GM19351 (cell line): ENCODE measurements at regions not wholly inside any gene's neighbourhood (a gene's known extent, or its start where the extent isn't known, plus 50 kb on each side); places are given as distances from the start of the nearest gene placed in this dataset.

Source experiments
- ATAC-seq: cut with Tn5 transposase; IDR thresholded peaks from one replicate; pipeline ENCODE4 v1.9.1; 2021; ENCODE audit warnings: mild to moderate bottlenecking, moderate library complexity; ENCODE audit not compliant: unreplicated experiment

DNA sequence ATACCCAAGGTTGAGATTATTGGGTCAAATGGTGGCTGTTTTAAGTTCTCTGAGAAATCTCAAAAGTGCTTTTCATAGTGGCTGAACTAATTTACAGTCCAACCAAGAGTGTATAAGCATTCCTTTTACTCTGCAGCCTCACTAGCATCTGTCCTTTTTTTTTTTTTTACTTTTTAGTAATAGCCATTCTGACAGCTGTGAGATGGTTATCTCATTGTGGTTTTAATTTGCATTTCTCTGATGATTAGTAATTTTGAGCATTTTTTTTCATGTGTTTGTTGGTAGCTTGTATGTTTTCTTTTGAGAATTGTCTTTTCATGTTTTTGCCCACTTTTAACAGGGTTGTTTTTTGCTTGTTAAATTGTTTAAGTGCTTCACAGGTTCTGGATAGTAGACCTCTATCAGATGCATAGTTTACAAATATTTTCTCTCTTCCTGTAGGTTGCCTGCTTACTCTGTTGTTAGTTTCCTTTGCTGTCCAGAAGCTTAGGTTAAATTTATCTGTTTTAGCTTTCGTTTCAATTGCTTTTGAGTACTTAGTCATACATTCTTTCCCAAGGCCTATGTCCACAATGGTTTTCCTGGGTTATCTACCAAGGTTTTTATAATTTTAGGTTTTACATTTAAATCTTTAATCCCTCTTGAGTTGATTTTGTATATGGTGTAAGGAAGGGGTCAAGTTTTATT is 881.3 kb upstream of the SEL1L start:
- no peak for ATAC-seq

DNA sequence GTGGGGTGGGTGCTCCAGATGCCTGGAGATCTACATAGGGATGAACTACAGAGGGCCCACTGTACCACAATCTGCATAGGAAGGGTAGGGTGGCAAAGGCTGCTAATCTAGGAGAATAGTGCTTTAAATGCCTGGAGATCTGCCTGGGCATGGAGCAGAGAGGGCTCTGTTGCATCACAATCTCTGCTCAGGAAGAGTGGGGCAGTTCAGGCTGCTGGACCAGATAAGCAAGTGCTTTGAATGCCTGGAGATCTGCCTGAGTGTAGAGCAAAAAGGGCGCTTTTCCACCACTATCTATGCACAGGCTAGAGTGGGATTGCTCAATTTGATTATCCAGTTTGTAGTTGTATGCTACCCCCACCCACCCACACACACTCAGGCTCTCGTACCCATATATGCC is 886.3 kb upstream of the SEL1L start:
- no peak for ATAC-seq

DNA sequence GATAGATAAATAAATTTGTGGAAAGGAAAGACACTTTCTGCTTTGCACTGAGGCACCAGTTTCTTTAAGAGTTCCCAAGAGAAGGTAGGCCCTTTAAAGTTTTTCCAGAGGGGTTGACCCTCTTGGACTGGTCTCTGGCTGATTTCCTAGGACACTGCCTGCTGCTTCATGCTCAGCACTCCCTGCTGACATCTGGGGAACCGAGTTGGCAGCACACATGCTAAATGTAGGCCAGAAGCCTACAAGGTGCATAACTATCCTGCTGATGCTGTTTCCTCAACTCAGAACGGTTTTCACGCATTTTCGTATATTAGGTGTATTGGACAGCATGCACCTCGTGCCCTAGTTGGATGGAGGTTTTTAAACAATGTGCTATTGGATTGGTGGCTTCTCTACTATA is 887.2 kb upstream of the SEL1L start:
- ATAC-seq, result no peak

DNA sequence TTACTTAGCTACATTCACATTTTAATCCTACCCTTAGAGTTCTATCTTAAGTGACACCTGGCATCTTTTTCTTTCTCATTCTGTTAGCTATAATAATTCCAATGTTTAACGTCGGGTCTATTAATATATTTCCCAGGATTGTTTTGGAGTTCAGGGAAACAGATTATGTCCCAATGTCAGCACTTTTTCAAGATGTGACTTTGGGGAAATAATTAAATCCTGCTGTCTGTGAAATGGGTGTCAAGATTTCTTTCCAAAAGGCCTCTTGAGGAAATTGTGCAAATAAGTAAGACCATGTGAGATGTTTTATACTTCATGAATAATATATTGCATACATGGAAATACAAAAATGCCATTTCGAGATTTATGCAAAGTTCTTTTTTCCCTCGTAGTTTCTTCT is 887.6 kb upstream of the SEL1L start:
- ATAC-seq, result no peak

DNA sequence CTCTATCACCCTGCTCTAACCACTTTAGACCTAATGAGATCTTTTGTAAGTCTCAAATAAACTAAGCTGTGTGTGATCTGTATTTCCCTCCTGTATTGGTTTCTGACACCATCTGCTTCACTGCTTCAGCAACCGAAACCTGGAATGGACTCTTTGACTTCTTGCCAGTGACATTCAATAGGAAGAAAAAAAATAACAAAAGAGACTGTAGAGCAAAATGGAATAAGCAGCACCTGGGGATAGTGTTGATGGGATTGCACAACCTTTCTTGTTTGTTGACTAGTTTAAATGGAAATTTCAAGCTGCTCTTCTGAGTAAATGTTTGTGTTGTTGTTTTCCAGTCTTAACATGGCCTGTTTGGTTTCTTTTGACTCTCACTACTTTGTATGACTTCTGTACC is 888.6 kb upstream of the SEL1L start:
- ATAC-seq, result no peak

DNA sequence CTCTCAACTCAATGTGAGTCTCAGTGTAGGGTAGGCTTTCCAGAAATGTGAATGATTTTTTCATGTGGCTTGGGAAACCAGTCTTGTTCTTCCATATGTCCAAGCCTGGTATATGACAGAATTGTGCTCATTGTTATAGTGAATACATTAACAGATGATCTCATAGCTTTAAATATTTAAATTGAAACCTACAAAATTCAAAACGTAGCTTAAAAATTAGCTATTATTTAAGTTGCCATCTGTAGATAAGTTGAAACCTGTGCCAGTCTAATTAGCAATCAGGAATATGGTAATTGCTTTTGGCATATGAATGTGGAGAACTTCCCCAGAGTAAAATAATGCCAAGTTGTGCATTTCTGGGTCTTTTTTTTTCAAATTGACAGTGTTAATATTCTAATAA is 891.6 kb upstream of the SEL1L start:
- no peak for ATAC-seq

DNA sequence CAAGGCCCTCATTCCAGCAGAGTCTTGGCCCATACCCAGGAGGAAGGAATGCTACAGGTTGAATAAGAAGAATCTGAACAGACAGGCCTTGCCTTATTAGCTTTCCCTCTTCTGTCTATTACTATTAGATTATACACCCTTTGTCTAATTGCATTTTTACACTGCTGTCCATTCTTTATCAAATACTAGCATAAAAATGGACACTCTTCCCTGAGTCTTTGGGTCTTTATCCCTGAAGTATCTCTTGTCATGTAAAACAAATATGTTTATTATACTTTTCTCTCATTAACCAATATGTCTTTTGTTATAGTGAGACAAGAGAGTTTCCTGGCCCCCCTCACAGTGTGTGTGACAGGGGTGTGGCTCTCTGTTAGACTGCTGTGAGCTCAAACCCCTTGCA is 897.4 kb upstream of the SEL1L start:
- no peak for ATAC-seq

DNA sequence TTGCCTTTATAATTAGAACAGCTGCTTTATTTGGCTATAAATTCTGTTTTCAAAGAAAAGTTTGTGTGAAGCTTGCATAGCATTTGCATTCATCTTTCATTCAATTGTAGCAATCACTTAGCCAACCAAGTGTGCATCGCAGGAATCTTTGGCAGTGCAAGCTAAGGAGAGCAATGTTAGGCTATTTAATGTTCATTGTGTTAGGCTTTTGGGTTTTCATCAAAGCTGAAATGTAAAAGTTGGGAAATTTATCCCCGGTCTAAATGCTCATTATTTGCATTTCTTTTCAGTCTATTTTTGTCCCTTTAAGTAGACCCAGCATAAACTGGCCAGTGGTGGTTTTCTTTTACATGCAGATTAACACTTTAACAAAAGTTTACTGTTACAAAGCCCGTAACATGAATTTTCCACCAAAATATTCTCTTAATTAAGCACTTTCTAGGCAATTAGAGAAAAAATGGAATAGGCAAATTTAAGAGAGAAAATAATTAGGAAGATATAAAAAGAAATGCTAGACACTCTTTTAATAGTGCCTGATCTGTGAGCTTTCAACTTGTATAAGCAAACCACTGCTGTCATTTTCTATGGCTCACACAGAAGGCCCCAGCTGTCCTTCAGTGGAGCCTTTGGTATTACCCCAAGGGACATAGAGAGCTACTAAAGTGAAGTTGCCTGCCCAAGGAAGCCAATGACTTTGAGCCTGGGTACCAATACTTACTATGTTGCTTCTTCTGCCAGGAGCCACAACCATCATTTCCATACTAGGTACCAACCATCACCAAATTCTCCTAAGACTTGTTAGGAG is 898.9 kb upstream of the SEL1L start:
- no peak for ATAC-seq

DNA sequence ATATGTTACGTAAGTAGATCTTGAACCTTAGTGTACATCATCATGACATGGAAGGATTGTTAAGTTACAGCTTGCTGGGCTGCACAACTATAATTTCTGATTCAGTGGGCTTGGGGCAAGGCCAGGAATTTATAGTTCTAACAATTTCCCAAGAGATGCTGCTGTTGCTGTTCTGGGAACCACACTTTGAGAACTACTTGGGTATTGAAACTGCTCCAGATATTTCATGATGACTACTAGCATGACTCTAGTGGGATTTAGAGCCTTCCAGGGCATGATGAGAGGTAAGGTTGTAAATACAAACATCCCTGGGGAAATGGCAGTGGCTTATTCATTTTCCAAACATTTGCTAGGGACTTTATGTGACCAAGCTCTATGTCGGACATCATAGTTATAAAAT is 904.8 kb upstream of the SEL1L start:
- no peak for ATAC-seq

DNA sequence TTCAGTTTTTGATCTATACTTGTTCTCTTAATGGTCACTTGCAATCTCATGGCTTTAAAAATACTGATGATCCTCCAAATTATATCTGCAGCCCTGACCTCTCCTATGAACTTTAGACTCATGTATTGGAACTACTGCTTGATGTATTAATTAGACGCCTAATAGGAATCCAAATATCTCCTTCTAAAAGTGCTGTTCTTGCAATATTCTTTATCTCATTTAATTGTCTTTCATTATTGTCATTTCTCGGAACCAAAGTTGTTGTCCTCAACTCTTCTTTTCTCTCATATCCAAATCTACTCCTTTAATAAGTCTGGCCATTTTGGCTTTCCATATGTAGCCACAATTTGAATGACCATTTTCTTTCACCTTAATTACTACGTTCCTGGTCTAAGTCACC is 907.6 kb upstream of the SEL1L start:
- no peak for ATAC-seq

DNA sequence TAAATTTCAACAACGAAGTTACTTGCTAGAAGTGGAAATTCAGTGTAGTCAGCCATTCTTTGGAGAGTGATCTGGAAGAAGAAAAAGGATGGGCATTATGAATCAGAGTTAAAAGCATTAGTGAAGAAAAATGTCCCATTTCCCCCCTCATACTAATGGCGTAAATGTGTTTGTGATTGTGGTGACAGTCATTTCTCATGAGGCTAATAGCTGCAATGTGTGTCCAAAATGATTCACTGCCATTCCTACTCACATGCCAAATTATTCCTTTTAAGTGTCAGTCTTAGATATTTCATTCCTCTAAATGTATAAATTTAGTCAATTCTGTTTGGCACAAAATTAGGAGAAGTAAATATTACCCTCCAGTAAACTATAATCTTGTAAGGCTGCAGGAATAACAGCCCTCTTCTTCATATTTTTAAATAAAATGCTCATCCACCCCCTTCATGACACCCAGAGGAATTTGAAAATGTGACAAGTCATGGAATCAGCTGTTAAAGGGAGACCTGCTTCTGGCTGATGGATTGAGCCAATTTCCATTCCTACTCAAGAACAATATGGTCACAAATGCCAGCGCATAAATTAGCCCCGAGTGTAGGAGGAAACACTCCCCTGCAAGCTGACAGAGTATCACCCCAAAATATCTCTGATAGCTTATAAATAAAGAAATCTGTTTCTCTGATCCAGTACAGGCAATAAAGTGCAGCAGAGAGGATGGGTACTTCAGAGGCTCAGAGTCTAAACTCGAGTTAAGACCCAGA is 912.3 kb upstream of the SEL1L start:
- ATAC-seq, result no peak

DNA sequence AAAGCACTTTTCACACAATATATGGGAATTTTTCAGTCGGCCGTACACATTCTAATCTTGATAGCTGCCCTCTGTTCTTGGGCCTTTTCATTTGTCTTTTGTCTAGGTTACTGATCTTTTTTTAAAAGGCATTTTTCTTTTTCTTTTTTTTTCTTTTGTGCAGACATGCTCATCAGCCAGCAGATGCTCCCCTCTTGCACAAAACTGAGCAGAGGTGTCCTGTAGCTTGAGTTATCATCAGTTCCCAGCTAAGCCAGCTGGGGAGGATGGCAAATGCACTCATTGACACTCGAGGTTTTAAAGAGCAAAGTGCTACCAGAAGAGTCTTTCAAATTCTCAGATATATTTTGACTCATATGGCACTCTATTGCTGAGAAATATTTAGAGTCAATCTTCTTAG is 913.9 kb upstream of the SEL1L start:
- no peak for ATAC-seq

DNA sequence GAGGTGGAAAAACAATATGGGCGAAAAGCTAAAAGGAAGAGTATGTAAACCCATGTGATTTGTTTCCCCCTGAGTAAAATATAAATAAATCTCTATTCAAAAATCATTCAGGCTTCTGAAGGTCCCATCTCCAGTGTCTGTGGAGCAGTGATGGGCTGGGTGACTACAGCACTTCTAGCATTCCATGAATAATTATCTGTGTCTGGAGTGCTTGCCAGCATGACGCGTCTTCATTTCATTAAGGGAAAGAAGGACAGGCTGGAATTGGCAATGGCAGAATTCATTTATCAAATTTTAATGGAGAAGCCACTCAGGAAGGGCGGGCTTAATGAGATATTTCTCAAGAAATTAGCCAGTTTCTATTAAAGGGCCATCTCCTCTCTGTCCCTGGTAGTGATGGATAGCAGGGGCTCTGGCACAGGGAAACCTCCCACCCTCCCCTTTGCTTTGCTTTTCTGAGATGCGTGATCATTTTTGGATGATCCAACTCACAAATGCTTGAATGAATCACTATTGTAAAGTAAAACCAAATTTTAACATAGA is 916.3 kb upstream of the SEL1L start:
- ATAC-seq, result no peak

DNA sequence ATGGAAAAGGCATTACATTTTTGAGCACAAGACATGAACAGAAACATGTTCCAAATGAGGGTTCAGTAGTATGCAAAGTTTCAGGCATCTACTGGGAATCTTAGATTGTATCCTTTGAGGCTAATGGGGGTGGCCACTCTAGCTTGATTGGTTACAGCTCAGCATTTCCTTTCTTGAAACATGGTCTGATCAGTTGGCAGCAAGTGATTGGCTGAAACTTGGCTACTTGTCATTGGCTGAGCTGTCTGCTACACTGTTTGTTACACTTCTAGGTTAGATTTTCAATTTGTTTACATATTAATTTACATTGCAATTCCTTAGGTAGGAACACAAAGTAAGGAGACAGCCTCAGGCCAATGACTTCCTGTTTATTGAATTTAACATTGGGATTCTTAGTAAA is 918.0 kb upstream of the SEL1L start:
- no peak for ATAC-seq

DNA sequence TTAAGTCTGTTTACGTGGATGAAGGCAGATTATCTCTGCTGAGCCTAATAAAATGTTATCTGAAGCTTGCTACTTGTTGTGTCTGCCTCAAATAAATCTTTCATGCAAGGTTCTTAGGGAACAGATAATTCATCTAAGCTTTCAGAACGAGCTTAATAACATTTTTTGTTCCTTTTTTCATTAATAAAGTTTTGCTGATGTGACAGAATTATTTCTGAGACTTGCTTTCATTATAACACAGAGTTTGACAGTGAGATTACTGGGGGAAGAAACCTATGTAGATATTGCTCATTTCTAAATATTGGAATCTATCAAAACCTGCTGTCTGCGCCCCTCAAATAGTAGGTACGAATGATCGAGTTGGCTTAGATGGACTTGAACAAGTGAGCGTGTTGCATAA is 948.7 kb upstream of the SEL1L start:
- no peak for ATAC-seq

DNA sequence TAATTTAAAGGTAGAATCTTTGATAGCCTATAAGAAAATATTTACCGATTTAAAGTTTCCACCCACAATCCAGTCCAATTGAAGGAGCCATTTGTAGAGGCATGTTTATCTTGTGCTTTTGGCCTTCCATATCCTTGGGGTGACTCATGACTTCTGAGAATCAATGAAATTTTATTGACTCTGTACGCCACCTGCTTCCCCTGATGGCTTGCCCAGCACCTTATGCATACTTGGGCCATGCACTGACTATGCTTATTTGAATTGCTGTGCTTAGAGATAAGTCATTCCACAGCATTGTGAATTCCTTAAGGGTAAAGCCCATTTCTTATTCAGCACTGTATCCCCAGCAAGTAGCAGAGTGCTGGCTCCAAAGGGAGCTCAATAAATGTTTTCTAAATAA is 954.8 kb upstream of the SEL1L start:
- ATAC-seq, result no peak

DNA sequence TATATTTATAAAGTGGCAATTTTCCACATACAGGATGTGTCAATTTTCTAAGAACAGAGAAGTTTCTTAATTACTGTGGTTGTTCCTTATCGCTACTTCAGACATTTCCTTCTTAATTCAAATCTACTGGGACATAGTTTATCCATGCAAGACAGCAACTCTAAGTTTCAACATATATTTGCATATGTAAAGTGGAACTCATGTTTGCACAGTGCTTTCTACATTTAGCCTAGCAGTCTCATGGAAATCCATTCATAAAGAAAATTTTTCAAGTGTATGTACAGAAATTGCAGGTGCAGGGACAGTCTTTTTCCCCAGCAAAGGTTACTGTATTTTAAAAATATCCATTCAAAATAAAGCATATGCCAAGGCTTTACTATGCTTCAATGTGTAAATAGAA is 956.7 kb upstream of the SEL1L start:
- no peak for ATAC-seq

DNA sequence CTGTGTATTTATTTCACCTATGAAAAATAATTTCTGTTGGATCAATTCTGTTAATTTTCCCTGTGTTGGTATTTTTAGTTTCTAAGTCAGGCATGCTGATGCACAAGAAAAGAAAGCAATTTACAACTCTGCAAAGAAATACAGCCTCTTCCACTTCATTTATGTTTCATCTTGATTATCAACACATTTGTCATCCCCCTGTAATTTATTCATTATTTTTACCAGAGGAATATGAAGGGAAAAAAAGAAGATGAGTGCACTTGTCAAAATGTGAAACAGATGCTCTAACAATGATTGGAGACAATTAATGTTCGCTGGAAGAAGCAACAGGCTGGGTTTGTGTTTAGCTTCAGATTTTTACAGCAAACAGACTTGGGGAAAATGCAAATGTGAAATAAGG is 958.5 kb upstream of the SEL1L start:
- no peak for ATAC-seq

DNA sequence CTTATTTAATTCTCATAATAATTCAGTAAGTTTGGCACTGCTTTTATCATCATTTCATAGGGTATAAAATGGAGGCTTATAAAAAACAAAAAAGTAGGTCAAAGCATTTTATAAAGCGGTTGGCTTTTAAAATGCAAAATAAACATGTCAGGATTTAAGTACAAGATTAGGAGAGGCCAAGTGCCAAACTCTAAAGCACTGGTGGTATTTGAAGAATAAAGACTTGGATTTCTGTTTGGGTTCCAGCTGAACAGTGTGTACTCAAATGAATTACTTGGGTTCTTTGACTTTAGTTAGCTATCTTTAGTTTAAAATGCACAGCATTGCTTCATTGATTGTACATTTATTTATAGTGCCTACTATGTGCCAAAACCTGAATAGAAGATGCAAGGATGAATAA is 966.6 kb upstream of the SEL1L start:
- no peak for ATAC-seq

DNA sequence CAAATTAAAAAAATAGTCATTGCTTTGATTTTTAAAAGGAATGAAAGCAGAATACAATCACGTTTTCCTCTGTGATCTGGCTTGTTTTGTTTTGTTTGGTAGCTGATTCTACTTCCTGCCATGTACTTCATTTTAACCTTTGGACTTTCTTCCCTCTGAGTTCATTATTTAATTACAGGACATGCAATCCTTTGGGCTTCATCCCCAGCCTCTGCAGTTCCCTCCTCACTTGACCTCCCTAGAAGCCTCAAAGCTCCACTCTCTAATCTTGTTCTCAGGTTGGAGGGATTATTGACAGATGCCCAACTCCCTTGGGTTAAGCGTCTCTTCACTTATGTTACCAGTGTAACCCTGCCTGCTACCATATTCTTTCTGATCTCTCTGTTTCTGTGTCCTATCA is 967.9 kb upstream of the SEL1L start:
- ATAC-seq, result no peak

DNA sequence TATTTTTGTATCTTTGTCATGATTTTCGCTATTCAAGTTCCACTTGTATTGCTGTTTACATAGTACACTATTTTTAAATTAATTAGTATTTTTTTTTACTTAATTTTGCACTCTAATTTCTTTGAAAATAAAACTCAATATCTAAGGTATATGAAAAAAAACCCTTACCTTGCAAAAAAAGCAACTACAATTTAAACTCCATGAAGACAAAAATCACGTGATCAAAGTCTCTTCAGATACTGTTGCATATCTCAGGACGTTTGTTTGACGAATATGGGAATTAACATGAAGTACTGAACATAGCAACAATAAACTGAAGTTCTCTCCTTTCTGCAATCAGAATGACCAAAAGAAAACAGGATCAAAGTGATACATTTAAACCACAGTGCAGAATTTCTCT is 968.4 kb upstream of the SEL1L start:
- no peak for ATAC-seq

DNA sequence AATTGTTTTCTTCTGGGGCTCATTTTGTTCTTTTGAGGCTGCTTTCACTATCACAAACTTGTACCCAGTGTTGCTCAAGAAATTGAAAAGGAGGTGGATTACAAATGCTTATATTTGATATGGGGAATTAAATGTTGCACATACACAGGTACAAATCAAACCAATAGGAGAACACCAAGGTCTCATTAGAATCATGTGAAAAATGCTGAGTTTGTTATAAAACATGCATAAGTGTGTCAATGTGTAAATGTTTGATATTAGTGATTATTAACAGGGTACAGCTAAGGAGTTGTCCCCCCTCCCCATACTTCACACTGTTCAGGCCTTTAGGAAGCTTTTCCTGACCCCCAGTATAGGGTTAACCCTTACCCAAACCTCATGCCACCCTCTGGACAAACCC is 971.2 kb upstream of the SEL1L start:
- ATAC-seq, result no peak
